ENCODE measurements at regions not wholly inside any gene's neighbourhood (a gene's known extent, or its start where the extent isn't known, plus 50 kb on each side); places are given as distances from the start of the nearest gene placed in this dataset.

DNA sequence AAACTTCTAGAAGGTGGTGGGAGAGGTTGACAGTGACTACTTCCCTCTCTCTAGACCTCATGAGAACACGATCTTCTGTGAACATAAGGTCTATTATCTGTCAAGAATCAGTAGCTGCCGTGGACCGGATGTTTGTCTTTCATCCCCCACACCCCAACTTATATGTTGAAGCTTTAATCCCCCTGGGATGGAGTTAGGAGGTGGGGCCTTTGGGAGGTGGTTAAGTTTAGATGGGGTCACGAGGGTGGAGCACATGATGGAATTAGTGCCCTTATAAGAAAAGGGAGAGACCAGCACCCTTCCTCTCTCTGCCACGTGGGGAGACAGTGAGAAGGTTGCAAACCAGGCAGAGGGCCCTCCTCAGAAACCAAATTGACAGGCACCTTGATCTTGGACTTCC lies 409.1 kb downstream of the QKI start:
- POLR2A ChIA-PET = no interaction called here
- TF ChIP-seq FOXA1 (IDR thresholded peaks at IDR 0.05) (no peak), CTBP1 (IDR thresholded peaks at IDR 0.05; ENCODE audit: borderline replicate concordance) (no peak), L3MBTL2 (conservative IDR thresholded peaks at IDR 0.05) (no peak), LEF1 (IDR thresholded peaks at IDR 0.05; ENCODE audit: borderline replicate concordance) (no peak), BHLHE40 (IDR thresholded peaks at IDR 0.05; ENCODE audit: borderline replicate concordance) (no peak), ARNT (IDR thresholded peaks at IDR 0.05) (no peak), ELF4 (IDR thresholded peaks at IDR 0.05) (no peak), SP1 (IDR thresholded peaks at IDR 0.05) (no peak), SUZ12 (IDR thresholded peaks at IDR 0.05) (no peak), FOXM1 (IDR thresholded peaks at IDR 0.05; ENCODE audit: borderline replicate concordance) (no peak), TARDBP (IDR thresholded peaks at IDR 0.05) (no peak)
- TF ChIP-seq, protein P1, sequence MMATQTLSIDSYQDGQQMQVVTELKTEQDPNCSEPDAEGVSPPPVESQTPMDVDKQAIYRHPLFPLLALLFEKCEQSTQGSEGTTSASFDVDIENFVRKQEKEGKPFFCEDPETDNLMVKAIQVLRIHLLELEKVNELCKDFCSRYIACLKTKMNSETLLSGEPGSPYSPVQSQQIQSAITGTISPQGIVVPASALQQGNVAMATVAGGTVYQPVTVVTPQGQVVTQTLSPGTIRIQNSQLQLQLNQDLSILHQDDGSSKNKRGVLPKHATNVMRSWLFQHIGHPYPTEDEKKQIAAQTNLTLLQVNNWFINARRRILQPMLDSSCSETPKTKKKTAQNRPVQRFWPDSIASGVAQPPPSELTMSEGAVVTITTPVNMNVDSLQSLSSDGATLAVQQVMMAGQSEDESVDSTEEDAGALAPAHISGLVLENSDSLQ (IDR thresholded peaks at IDR 0.05) = no peak
- CTCF ChIA-PET = no interaction called here
- no peak for DNase-seq (ENCODE audit: extremely low spot score)

DNA sequence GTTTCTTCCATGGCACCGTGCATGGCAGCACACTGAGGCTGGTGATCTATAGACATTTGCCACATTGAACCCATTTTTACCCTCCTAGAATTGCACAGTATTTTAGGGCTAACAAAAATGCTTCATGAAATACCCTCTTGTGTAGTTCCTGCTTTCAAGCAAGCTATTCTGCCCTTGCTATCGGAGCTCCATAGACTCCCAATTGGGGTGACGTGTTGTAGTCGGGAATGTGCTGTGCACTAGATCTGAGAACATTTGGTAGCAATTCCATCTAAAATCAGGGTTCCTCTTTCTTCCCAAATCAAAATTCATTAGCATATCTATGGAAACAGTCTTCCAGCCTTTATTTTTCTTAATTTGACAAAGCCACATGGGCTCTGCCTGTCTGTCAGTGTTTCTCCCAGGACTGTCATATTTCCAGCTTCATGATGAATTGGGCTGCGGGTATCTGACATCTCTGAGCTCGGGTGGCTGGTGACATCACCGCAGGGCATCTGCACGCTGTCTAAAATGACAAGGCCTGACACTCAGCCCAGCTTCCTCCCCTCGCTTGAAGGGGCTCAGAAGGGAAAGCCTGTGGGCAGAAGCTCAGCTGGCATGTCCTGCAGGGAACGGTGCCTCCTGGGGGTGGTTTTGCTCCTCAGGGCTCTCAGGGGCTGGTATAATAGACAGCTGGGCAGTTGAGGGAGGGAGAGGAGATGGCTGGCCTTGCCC lies 406.4 kb downstream of the QKI start:
- CTCF ChIA-PET = no interaction called here
- DNase-seq (ENCODE audit: extremely low spot score) = no peak
- POLR2A ChIA-PET = no interaction called here
- TF ChIP-seq CTBP1 (IDR thresholded peaks at IDR 0.05; ENCODE audit: borderline replicate concordance) = no peak
- no peak for TF ChIP-seq ELF4 (IDR thresholded peaks at IDR 0.05)
- TF ChIP-seq, protein P1 (IDR thresholded peaks at IDR 0.05) = no peak
- no peak for TF ChIP-seq ZNF384 (IDR thresholded peaks at IDR 0.05)
- TF ChIP-seq TARDBP (IDR thresholded peaks at IDR 0.05) = no peak
- no peak for TF ChIP-seq NFRKB (IDR thresholded peaks at IDR 0.05)
- TF ChIP-seq BHLHE40 (IDR thresholded peaks at IDR 0.05; ENCODE audit: borderline replicate concordance) = no peak
- TF ChIP-seq SP1 (IDR thresholded peaks at IDR 0.05) = no peak
- no peak for TF ChIP-seq FOXM1 (IDR thresholded peaks at IDR 0.05; ENCODE audit: borderline replicate concordance)
- TF ChIP-seq SUZ12 (IDR thresholded peaks at IDR 0.05) = no peak
- no peak for TF ChIP-seq FOXK2 (IDR thresholded peaks at IDR 0.05)
- no peak for TF ChIP-seq L3MBTL2 (conservative IDR thresholded peaks at IDR 0.05)
- no peak for TF ChIP-seq LEF1 (IDR thresholded peaks at IDR 0.05; ENCODE audit: borderline replicate concordance)
- no peak for TF ChIP-seq ARNT (IDR thresholded peaks at IDR 0.05)

DNA sequence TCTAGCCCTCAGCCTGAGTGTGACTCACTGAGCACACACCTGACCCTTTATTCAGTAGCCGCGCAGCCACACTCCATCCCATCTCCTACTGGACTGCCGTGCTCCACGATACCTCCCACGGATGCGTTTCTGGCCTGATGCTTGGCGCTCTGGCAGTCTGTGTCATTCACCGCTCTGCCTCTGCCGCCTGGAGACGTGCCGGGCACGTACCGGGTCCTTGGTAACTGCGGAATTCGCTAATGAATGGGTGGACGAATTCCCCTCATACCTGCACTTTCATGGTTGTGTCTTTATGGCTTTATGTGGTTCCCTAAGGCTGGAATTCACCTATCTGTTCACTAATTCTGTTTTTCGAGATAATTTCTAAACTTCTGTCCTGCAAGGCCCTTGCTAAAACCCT lies 405.7 kb downstream of the QKI start:
- CTCF ChIA-PET = no interaction called here
- TF ChIP-seq CTBP1 (IDR thresholded peaks at IDR 0.05; ENCODE audit: borderline replicate concordance) (no peak), FOXK2 (IDR thresholded peaks at IDR 0.05) (no peak), ZNF384 (IDR thresholded peaks at IDR 0.05) (no peak), BHLHE40 (IDR thresholded peaks at IDR 0.05; ENCODE audit: borderline replicate concordance) (no peak), L3MBTL2 (conservative IDR thresholded peaks at IDR 0.05) (no peak)
- POLR2A ChIA-PET = no interaction called here
- no peak for DNase-seq (ENCODE audit: extremely low spot score)

DNA sequence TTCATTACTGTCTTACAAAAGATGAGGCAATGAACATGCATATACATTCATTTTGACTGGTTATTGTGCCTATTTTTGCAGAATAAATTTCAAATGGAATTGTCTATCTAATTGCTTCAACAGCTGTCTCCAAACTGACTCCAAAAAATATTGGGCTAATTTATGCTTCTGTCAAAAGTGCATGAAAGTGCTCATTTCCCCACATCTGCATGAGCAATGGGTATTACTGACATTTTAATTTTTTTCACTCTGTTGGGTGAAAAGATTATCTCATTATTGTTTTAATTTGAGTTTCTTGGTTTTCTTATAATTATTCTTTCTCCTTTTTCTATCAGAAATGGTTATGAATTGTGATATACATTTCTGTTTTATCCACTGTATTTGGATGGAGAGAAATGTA lies 404.2 kb downstream of the QKI start:
- TF ChIP-seq L3MBTL2 (conservative IDR thresholded peaks at IDR 0.05) (no peak), ELF4 (IDR thresholded peaks at IDR 0.05) (no peak), TARDBP (IDR thresholded peaks at IDR 0.05) (no peak), CTBP1 (IDR thresholded peaks at IDR 0.05; ENCODE audit: borderline replicate concordance) (no peak), ZNF384 (IDR thresholded peaks at IDR 0.05) (no peak), FOXK2 (IDR thresholded peaks at IDR 0.05) (no peak), FOXM1 (IDR thresholded peaks at IDR 0.05; ENCODE audit: borderline replicate concordance) (no peak), ARNT (IDR thresholded peaks at IDR 0.05) (no peak), HDGF (IDR thresholded peaks at IDR 0.05; ENCODE audit: borderline replicate concordance) (no peak), SUZ12 (IDR thresholded peaks at IDR 0.05) (no peak), LEF1 (IDR thresholded peaks at IDR 0.05; ENCODE audit: borderline replicate concordance) (no peak), NFRKB (IDR thresholded peaks at IDR 0.05) (no peak), BHLHE40 (IDR thresholded peaks at IDR 0.05; ENCODE audit: borderline replicate concordance) (no peak), FOXA1 (IDR thresholded peaks at IDR 0.05) (no peak)
- TF ChIP-seq, protein P1 (IDR thresholded peaks at IDR 0.05) = no peak
- CTCF ChIA-PET = no interaction called here
- DNase-seq (ENCODE audit: extremely low spot score) = no peak
- POLR2A ChIA-PET = no interaction called here

DNA sequence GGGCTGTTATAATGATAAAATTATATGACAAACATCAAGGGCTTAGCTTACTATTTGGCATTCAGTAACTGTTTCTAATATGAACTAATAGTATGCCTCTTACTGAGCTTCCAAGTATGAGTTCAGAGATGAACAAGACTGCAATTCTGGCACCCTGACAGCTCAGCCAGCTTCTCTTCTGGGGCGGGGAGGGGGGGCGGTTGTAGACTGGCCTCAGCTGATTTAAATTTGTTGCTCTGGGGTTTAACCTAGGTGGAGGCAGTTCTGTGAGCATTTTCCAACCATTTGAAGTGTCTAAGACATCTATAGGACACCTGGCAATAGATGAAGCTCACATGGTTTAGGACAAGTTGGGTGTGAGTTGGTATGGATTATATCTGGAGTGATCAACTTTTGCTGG lies 401.9 kb downstream of the QKI start:
- TF ChIP-seq BHLHE40 (IDR thresholded peaks at IDR 0.05; ENCODE audit: borderline replicate concordance) = no peak
- TF ChIP-seq FOXM1 (IDR thresholded peaks at IDR 0.05; ENCODE audit: borderline replicate concordance) = no peak
- no peak for TF ChIP-seq FOXA1 (IDR thresholded peaks at IDR 0.05)
- no peak for TF ChIP-seq L3MBTL2 (conservative IDR thresholded peaks at IDR 0.05)
- TF ChIP-seq SP1 (IDR thresholded peaks at IDR 0.05) = no peak
- TF ChIP-seq, protein P1 (IDR thresholded peaks at IDR 0.05) = no peak
- TF ChIP-seq ZNF384 (IDR thresholded peaks at IDR 0.05) = no peak
- TF ChIP-seq ELF4 (IDR thresholded peaks at IDR 0.05) = no peak
- ChIA-PET CTCF (interaction anchor here (0.6 kb wide), 1 partner anchor 393 kb away, joined by 3 read pairs; no protein-coding TSS in a partner anchor), POLR2A (no interaction called here)
- DNase-seq (ENCODE audit: extremely low spot score) = no peak

DNA sequence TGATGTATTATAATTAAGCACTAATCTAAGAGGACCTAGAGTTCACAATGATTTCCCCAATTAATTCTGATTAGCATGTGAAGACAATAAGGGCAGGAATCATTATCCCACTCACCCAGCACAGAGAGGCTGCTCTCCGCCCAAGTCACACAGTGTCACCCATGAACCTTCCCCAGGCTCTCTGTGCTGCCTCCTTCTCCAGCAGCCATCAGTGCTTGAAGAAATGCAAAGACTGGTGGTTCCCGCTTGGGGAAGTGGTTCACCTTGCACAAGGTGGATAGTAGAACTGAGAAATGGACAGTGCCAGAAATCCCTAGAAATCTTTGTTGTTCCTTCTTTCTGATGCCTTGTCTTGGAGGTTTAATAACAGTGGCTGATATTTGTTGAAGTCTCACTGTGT lies 401.3 kb downstream of the QKI start:
- no peak for TF ChIP-seq CTBP1 (IDR thresholded peaks at IDR 0.05; ENCODE audit: borderline replicate concordance)
- TF ChIP-seq BHLHE40 (IDR thresholded peaks at IDR 0.05; ENCODE audit: borderline replicate concordance) = no peak
- ChIA-PET POLR2A (no interaction called here), CTCF (no interaction called here)
- DNase-seq (ENCODE audit: extremely low spot score) = no peak

Data from HEK293T (cell line).